ENCODE measurements at regions not wholly inside any gene's neighbourhood (a gene's known extent, or its start where the extent isn't known, plus 50 kb on each side); places are given as distances from the start of the nearest gene placed in this dataset.

- Histone ChIP-seq H4K20me1 (ENCODE audit: insufficient read depth) (no peaks in the 10 kb centered on the region), H3K9me3 (ENCODE audit: control insufficient read depth in 1 of 2, insufficient read depth in 1 of 2, low read depth in 1 of 2, low read length in 2 of 2) (no peaks in the 10 kb centered on the region)
- no TSS peak for BruUV-seq (replicated peaks)
These were observed 52.7 kb upstream of the ST6GALNAC3 start for GRCh38 chr1:76021846-76022245.

More at GRCh38 chr1:76021846-76022245, 52.7 kb upstream of the ST6GALNAC3 start:
- POLR2A ChIA-PET, result no interaction called here
- TF ChIP-seq CEBPB (IDR thresholded peaks at IDR 0.05; ENCODE audit: low read depth), result no peak
- TF ChIP-seq CTCF (IDR thresholded peaks at IDR 0.05 in 2 of 3, conservative IDR thresholded peaks at IDR 0.05 in 1 of 3; ENCODE audit: borderline replicate concordance in 1 of 3, insufficient read depth in 1 of 3, low read depth in 2 of 3, low read length in 2 of 3), result no peak
- TF ChIP-seq TCF7L2 (IDR thresholded peaks at IDR 0.05; ENCODE audit: borderline replicate concordance, extremely low read depth, insufficient read depth, insufficient read length), result no peak
- TF ChIP-seq ZBTB33 (IDR thresholded peaks at IDR 0.05; ENCODE audit: extremely low read depth, insufficient replicate concordance, low read length), result no peak
- no peak for TF ChIP-seq ZNF274 (IDR thresholded peaks at IDR 0.05; ENCODE audit: low read depth, low read length)
- no peak for TF ChIP-seq FOSL1 (IDR thresholded peaks at IDR 0.05; ENCODE audit: low read depth)
- no peak for TF ChIP-seq SP1 (IDR thresholded peaks at IDR 0.05; ENCODE audit: low read depth)
- TF ChIP-seq SRF (IDR thresholded peaks at IDR 0.05; ENCODE audit: low read depth), result no peak
- no peak for TF ChIP-seq EZH2phosphoT487 (IDR thresholded peaks at IDR 0.05; ENCODE audit: borderline replicate concordance)
- TF ChIP-seq JUND (IDR thresholded peaks at IDR 0.05), result no peak
- intact Hi-C loops (cut with micrococcal nuclease), result no loop called here
- DNase-seq (ENCODE audit: low read depth, low spot score) (no peak), ATAC-seq (no peak)
- H3K79me2 ChIP-seq (ENCODE audit: insufficient read depth, low read length), result no peaks in the 10 kb centered on the region
- no peaks in the 10 kb centered on the region for H3K9me2 ChIP-seq (ENCODE audit: insufficient read depth)
- RAD21 ChIA-PET (ENCODE audit: low non-redundant PET in 1 of 2, low total read pairs in 2 of 2, uncharacterized antibody in 2 of 2, unreplicated experiment in 2 of 2), result no interaction called here
- no peak overlapping the region for H3K9ac ChIP-seq (ENCODE audit: low read length)
- H3K36me3 ChIP-seq (ENCODE audit: control insufficient read depth in 1 of 2, insufficient read depth in 2 of 2, low read length in 2 of 2), result no peaks in the 10 kb centered on the region
- no peak overlapping the region for H3K27ac ChIP-seq (ENCODE audit: low read depth, low read length)
- H3K4me1 ChIP-seq (ENCODE audit: control insufficient read depth in 1 of 2, insufficient read depth in 2 of 2, low read length in 2 of 2), result peaks cover 2 to 26% of the 10 kb centered on the region in 2 experiments; a peak in 3 of 4 replicates
- H3K4me3 ChIP-seq (replicated peaks in 1 of 2; ENCODE audit: low read depth in 1 of 2, low read length in 2 of 2), result no peak overlapping the region
- H3K27me3 ChIP-seq (ENCODE audit: insufficient read depth, low read length), result no peaks in the 10 kb centered on the region
- H3K4me2 ChIP-seq (ENCODE audit: low read length), result no peak overlapping the region
- no peak overlapping the region for H2AFZ ChIP-seq (ENCODE audit: low read depth, low read length, poor library complexity, severe bottlenecking)
- CTCF ChIA-PET, result no interaction called here

Data from HCT116 (cell line).